NB4 (cell line): ENCODE measurements at regions not wholly inside any gene's neighbourhood (a gene's known extent, or its start where the extent isn't known, plus 50 kb on each side); places are given as distances from the start of the nearest gene placed in this dataset.

ENCODE experiments used
- DNase-seq: peaks from one replicate; pipeline ENCODE4 v3.0.0; 2010; ENCODE audit warnings: low read depth
- H3K4me3 ChIP-seq: one replicate; pipeline ENCODE4 v1.5.1; 2011; ENCODE audit warnings: mild to moderate bottlenecking, low read depth, low read length, moderate library complexity
- MYC ChIP-seq: IDR thresholded peaks from 2 replicates; pipeline ENCODE4 v1.6.1; 2011; ENCODE audit warnings: low read depth, low read length
- POLR2A ChIP-seq: IDR thresholded peaks from 2 replicates; pipeline ENCODE4 v1.6.1; 2011; ENCODE audit warnings: mild to moderate bottlenecking; ENCODE audit not compliant: insufficient read length; ENCODE audit errors: extremely low read depth
- TF ChIP-seq, protein P1 (sequence below): IDR thresholded peaks from 2 replicates; pipeline ENCODE4 v1.6.1; 2011; ENCODE audit warnings: low read depth, low read length
- TF ChIP-seq, protein P2 (sequence below): IDR thresholded peaks from one replicate; pipeline ENCODE4 v1.5.1; 2012; ENCODE audit warnings: low read depth, low read length

DNA sequence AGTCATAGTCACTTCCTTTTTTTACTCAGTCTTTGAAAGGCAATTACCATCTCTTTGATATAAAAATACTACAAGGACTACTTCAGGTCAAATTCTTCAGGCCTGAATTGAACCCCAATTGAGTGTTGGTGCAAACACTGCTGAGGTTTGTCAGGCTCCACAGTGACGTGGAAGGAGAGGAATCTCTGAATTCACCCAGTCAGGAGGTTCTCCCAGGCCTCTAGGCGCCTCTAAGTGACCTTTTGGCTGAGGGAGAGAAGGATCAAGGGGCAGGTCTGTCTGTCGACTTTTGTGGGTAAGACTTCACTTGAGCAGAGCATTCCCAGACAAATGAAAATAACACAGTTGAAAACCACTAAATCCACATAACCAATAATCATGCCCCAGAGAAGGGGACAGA, 227.6 kb upstream of the CHRNA7 start:
- TF ChIP-seq, protein P1, sequence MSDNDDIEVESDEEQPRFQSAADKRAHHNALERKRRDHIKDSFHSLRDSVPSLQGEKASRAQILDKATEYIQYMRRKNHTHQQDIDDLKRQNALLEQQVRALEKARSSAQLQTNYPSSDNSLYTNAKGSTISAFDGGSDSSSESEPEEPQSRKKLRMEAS = no peak
- TF ChIP-seq, protein P2, sequence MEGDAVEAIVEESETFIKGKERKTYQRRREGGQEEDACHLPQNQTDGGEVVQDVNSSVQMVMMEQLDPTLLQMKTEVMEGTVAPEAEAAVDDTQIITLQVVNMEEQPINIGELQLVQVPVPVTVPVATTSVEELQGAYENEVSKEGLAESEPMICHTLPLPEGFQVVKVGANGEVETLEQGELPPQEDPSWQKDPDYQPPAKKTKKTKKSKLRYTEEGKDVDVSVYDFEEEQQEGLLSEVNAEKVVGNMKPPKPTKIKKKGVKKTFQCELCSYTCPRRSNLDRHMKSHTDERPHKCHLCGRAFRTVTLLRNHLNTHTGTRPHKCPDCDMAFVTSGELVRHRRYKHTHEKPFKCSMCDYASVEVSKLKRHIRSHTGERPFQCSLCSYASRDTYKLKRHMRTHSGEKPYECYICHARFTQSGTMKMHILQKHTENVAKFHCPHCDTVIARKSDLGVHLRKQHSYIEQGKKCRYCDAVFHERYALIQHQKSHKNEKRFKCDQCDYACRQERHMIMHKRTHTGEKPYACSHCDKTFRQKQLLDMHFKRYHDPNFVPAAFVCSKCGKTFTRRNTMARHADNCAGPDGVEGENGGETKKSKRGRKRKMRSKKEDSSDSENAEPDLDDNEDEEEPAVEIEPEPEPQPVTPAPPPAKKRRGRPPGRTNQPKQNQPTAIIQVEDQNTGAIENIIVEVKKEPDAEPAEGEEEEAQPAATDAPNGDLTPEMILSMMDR = no peak
- TF ChIP-seq MYC = no peak
- TF ChIP-seq POLR2A = no peak
- no peak for DNase-seq
- H3K4me3 ChIP-seq = no peak overlapping the region

DNA sequence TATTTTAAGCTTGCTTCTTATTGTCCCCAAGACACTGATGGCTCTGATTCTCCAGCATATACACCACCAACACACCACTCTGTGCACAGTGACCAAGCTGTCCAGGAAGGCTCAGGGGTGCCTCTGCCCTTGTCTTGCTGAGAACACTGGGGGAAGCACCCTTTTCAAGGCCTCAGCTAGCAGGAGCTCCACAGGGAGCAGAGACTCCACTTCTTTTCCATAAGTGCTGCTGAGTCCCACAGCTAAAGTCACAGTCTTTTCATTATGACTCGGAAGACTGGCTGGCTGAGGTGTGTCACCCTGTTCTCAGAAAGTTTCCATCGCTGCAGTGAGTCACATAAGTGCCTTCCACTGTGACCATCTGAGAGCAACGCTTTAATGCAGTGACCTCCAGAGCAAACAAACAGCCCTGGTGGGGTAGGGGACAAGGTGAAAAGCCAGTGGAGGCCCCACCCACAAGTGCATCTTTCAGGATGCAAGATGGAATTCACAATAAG, 226.9 kb upstream of the CHRNA7 start:
- DNase-seq = no peak
- no peak for TF ChIP-seq MYC
- TF ChIP-seq, protein P1 = no peak
- TF ChIP-seq, protein P2 = no peak
- TF ChIP-seq POLR2A = no peak
- H3K4me3 ChIP-seq = no peak overlapping the region

DNA sequence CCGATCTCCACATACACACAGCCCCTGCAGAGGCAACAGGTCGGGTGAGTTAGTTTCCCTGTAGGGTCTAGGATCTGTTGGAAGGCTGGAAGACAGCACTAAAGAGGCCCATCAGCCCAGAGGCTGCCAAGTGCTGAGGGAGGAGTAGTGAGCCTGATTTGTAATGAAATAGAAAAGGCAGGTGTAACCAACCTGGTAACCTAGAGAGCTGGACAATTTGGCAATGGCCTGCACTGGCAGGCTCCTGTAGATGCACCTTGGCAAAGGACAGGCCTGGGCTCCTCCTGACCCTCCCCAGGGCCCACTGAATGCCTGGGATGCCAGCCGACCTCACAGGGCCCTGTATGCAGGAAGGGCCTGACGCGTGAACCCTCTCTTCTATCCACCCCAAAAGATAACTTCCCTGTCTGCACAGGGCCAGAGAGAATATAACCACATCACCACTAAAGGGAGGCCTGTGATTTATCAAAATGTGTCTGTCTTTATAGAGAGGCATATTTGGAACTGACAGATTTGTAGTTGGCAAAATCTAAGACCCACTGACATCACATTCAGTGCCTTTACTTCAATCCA, 225.1 kb upstream of the CHRNA7 start:
- H3K4me3 ChIP-seq = no peak overlapping the region
- DNase-seq = no peak
- TF ChIP-seq, protein P2 = no peak
- TF ChIP-seq, protein P1 = no peak
- TF ChIP-seq MYC (no peak), POLR2A (no peak)

DNA sequence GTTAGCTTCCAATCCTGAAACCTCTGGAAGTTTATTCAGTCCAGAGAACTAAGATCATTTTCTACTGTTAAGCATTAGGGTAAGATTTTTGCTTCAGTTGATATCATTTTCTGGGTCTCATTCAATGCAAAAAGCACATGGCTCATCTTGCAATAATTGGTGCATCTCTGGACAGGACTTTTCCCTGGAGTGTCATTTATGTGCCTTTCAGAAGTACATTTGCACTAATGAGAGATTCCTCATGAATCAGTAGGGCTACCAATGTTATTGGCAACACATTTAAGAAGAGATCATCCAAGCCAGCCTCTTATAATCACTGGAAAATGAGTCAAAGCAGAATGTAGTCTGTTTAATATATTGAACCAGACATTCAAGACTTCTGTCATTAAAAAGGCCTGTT, 224.2 kb upstream of the CHRNA7 start:
- TF ChIP-seq MYC = no peak
- TF ChIP-seq, protein P1 = no peak
- TF ChIP-seq, protein P2 = no peak
- TF ChIP-seq POLR2A = no peak
- no peak overlapping the region for H3K4me3 ChIP-seq
- DNase-seq = no peak

DNA sequence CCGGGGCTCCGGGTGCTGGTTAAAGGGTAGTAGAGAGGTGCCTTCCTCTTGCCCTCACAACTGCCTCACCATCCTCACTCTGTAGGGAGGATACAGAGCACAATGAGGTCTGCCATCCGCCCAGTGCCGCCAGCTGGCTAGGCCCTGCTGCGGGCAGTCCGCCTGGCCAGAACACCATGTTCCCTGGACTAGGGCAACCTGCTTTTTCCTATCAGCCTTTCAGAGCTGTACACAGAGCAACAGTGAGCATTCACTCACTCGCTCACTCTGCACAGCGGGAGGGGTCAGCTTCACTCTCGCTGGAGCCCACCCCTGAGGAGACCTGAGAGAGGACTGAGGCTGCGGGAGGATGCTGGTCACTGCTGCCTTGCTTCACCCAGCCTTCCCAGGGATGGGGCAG, 218.7 kb upstream of the CHRNA7 start:
- TF ChIP-seq POLR2A = no peak
- TF ChIP-seq MYC = no peak
- TF ChIP-seq, protein P1 = no peak
- TF ChIP-seq, protein P2 = no peak
- H3K4me3 ChIP-seq = no peak overlapping the region
- DNase-seq = no peak
